Coronary artery (tissue), 2 donors: ENCODE measurements at regions not wholly inside any gene's neighbourhood (a gene's known extent, or its start where the extent isn't known, plus 50 kb on each side); places are given as distances from the start of the nearest gene placed in this dataset.

Experiments
- DNase-seq: peaks from one replicate; pipeline ENCODE4 v3.0.0-alpha.2; 2017; ENCODE audit warnings: low spot score
- H3K27ac ChIP-seq, 2 donors: fragments of 200-600 bp; sonication (generic); one replicate each; pipeline ENCODE4 v1.5.1; 2016 to 2019
- H3K4me3 ChIP-seq: fragments of 200-600 bp; sonication (generic); 2 replicates; pipeline ENCODE4 v1.5.1; 2016; ENCODE audit warnings: mild to moderate bottlenecking, moderate library complexity
- CTCF ChIP-seq: fragments of 200-600 bp; sonication (generic); IDR thresholded peaks from one replicate; pipeline ENCODE4 v1.5.1; 2019; ENCODE audit warnings: antibody characterized with exemption

- no peak for DNase-seq
- H3K27ac ChIP-seq, result no peak overlapping the region
- TF ChIP-seq CTCF, result no peak
- no peak overlapping the region for H3K4me3 ChIP-seq
Observed at GRCh38 chr12:13343375-13343774, 146.8 kb downstream of the EMP1 start.

GRCh38 chr12:13342971-13343370 lies 146.4 kb downstream of the EMP1 start:
- Histone ChIP-seq H3K4me3 (no peak overlapping the region), H3K27ac (no peak overlapping the region)
- no peak for TF ChIP-seq CTCF
- no peak for DNase-seq

GRCh38 chr12:13340149-13340548 lies 143.6 kb downstream of the EMP1 start:
- TF ChIP-seq CTCF, result no peak
- DNase-seq, result no peak
- no peak overlapping the region for H3K27ac ChIP-seq
- H3K4me3 ChIP-seq, result no peak overlapping the region

- H3K4me3 ChIP-seq, result no peak overlapping the region
- DNase-seq, result no peak
Observed at GRCh38 chr12:13339538-13339937, 143.0 kb downstream of the EMP1 start.

GRCh38 chr12:13339091-13339490 lies 142.6 kb downstream of the EMP1 start:
- no peak for TF ChIP-seq CTCF
- Histone ChIP-seq H3K27ac (no peak overlapping the region), H3K4me3 (no peak overlapping the region)
- no peak for DNase-seq

More at GRCh38 chr12:13339538-13339937, 143.0 kb downstream of the EMP1 start:
- TF ChIP-seq CTCF, result no peak
- no peak overlapping the region for H3K27ac ChIP-seq

- no peak for TF ChIP-seq CTCF
- H3K27ac ChIP-seq, result no peak overlapping the region
- DNase-seq, result no peak
- H3K4me3 ChIP-seq, result no peak overlapping the region
Observed at GRCh38 chr12:13337791-13338190, 141.3 kb downstream of the EMP1 start.

- TF ChIP-seq CTCF, result no peak
- DNase-seq, result no peak
- H3K27ac ChIP-seq, result no peak overlapping the region
- no peak overlapping the region for H3K4me3 ChIP-seq
Observed at GRCh38 chr12:13336216-13336615, 139.7 kb downstream of the EMP1 start.
